ENCODE measurements at regions not wholly inside any gene's neighbourhood (a gene's known extent, or its start where the extent isn't known, plus 50 kb on each side); places are given as distances from the start of the nearest gene placed in this dataset.

- Histone ChIP-seq H3F3A (ENCODE audit: insufficient read depth, low read length, poor library complexity, severe bottlenecking) (no peaks in the 10 kb centered on the region), H3K9me2 (ENCODE audit: insufficient read depth, low read length) (no peaks in the 10 kb centered on the region), H3K79me2 (replicated peaks; ENCODE audit: insufficient read depth, low read length) (no peaks in the 10 kb centered on the region), H4K20me1 (ENCODE audit: insufficient read depth) (no peaks in the 10 kb centered on the region), H3K4me2 (ENCODE audit: low read length) (no peak overlapping the region), H3K9me3 (ENCODE audit: low read length) (no peaks in the 10 kb centered on the region), H3K27ac (ENCODE audit: low read length) (no peak overlapping the region), H2AFZ (ENCODE audit: low read depth, low read length) (no peak overlapping the region), H3K9ac (ENCODE audit: low read length) (no peak overlapping the region), H3K27me3 (ENCODE audit: insufficient read depth, low read depth, low read length) (no peaks in the 10 kb centered on the region), H3K4me3 (ENCODE audit: low read length) (no peak overlapping the region), H3K36me3 (ENCODE audit: insufficient read depth, low read length) (no peaks in the 10 kb centered on the region)
- TF ChIP-seq RAD21 (conservative IDR thresholded peaks at IDR 0.05) (no peak), POLR2AphosphoS5 (IDR thresholded peaks at IDR 0.05) (no peak), SMC3 (conservative IDR thresholded peaks at IDR 0.05; ENCODE audit: poor library complexity) (no peak), MXI1 (conservative IDR thresholded peaks at IDR 0.05; ENCODE audit: poor library complexity, severe bottlenecking) (no peak), REST (IDR thresholded peaks at IDR 0.05; ENCODE audit: borderline replicate concordance) (no peak), CTCF (IDR thresholded peaks at IDR 0.05; ENCODE audit: poor library complexity, severe bottlenecking) (no peak), EP300 (conservative IDR thresholded peaks at IDR 0.05; ENCODE audit: poor library complexity, severe bottlenecking) (no peak), TAF1 (IDR thresholded peaks at IDR 0.05; ENCODE audit: low read depth) (no peak), EZH2 (IDR thresholded peaks at IDR 0.05; ENCODE audit: borderline replicate concordance, insufficient read depth, low read length, poor library complexity, severe bottlenecking) (no peak)
Measured at GRCh38 chr14:84674636-84675035, 855.3 kb upstream of the FLRT2 start.

GRCh38 chr14:84686550-84686949 lies 843.4 kb upstream of the FLRT2 start:
- Histone ChIP-seq H2AFZ (ENCODE audit: low read depth, low read length) (no peak overlapping the region), H3K9me2 (ENCODE audit: insufficient read depth, low read length) (no peaks in the 10 kb centered on the region), H3K27ac (ENCODE audit: low read length) (no peak overlapping the region), H3K79me2 (replicated peaks; ENCODE audit: insufficient read depth, low read length) (no peaks in the 10 kb centered on the region), H4K20me1 (ENCODE audit: insufficient read depth) (no peaks in the 10 kb centered on the region), H3K36me3 (ENCODE audit: insufficient read depth, low read length) (no peaks in the 10 kb centered on the region), H3K27me3 (ENCODE audit: insufficient read depth, low read depth, low read length) (no peaks in the 10 kb centered on the region), H3K4me3 (ENCODE audit: low read length) (no peak overlapping the region), H3K9me3 (ENCODE audit: low read length) (no peaks in the 10 kb centered on the region), H3K4me2 (ENCODE audit: low read length) (no peak overlapping the region), H3F3A (ENCODE audit: insufficient read depth, low read length, poor library complexity, severe bottlenecking) (no peaks in the 10 kb centered on the region), H3K9ac (ENCODE audit: low read length) (no peak overlapping the region)
- TF ChIP-seq POLR2AphosphoS5 (IDR thresholded peaks at IDR 0.05) (no peak), EZH2 (IDR thresholded peaks at IDR 0.05; ENCODE audit: borderline replicate concordance, insufficient read depth, low read length, poor library complexity, severe bottlenecking) (no peak), RAD21 (conservative IDR thresholded peaks at IDR 0.05) (no peak), EP300 (conservative IDR thresholded peaks at IDR 0.05; ENCODE audit: poor library complexity, severe bottlenecking) (no peak), CTCF (IDR thresholded peaks at IDR 0.05; ENCODE audit: poor library complexity, severe bottlenecking) (no peak), TAF1 (IDR thresholded peaks at IDR 0.05; ENCODE audit: low read depth) (no peak), REST (IDR thresholded peaks at IDR 0.05; ENCODE audit: borderline replicate concordance) (no peak), SMC3 (conservative IDR thresholded peaks at IDR 0.05; ENCODE audit: poor library complexity) (no peak), MXI1 (conservative IDR thresholded peaks at IDR 0.05; ENCODE audit: poor library complexity, severe bottlenecking) (no peak)
